ENCODE measurements at regions not wholly inside any gene's neighbourhood (a gene's known extent, or its start where the extent isn't known, plus 50 kb on each side); places are given as distances from the start of the nearest gene placed in this dataset.

DNA sequence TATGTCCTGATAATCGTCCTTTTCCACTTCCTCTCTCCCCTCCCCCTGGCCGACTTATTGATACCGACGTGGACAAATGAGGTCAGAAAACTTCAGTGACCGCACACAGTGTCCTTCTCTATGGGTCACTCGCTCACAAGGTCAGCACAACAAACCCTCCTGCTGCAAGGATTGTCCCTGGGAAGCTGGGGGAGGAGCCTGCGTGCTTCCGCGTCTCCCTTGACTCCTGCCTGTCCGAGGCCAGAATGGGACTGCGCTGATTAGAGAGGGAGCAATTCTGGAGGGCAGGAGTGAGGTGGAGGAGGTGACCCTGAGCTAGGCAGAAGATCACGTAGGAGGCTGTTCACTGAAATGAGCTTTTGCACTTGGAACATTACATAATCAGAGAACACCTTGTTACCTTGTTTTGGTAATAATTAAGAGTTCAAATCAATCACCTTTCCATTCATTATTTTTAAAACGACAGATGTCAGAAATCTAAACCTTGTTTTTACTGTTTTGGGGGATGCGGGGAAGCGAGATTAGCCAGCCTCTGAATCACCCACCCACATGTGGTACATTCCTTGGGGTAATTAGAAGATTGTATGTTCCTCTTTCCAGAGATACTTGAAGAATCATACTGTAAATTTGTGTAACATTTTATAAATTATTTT is 70.6 kb downstream of the CTAGE1 start:
- H3K27ac ChIP-seq, result no peak overlapping the region
- TF ChIP-seq, protein P1, sequence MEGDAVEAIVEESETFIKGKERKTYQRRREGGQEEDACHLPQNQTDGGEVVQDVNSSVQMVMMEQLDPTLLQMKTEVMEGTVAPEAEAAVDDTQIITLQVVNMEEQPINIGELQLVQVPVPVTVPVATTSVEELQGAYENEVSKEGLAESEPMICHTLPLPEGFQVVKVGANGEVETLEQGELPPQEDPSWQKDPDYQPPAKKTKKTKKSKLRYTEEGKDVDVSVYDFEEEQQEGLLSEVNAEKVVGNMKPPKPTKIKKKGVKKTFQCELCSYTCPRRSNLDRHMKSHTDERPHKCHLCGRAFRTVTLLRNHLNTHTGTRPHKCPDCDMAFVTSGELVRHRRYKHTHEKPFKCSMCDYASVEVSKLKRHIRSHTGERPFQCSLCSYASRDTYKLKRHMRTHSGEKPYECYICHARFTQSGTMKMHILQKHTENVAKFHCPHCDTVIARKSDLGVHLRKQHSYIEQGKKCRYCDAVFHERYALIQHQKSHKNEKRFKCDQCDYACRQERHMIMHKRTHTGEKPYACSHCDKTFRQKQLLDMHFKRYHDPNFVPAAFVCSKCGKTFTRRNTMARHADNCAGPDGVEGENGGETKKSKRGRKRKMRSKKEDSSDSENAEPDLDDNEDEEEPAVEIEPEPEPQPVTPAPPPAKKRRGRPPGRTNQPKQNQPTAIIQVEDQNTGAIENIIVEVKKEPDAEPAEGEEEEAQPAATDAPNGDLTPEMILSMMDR (conservative IDR thresholded peaks at IDR 0.05; ENCODE audit: low read depth), result no peak
- ChIA-PET CTCF (interaction anchor here (0.6 kb wide), 1 partner anchor 180 kb away, joined by 4 read pairs; no protein-coding TSS in a partner anchor), POLR2A (ENCODE audit: low non-redundant PET) (no interaction called here)
- DNase-seq (ENCODE audit: low spot score), result no peak

GRCh38 chr18:22346401-22346952 is 71.2 kb downstream of the CTAGE1 start:
- peak; percentile 22 for DNase-seq (ENCODE audit: low spot score)
- H3K27ac ChIP-seq, result no peak overlapping the region
- TF ChIP-seq, protein P1 (conservative IDR thresholded peaks at IDR 0.05; ENCODE audit: low read depth), result no peak
- CTCF ChIA-PET, result interaction anchor here (0.7 kb wide), 1 partner anchor 253 kb away, joined by 3 read pairs; no protein-coding TSS in a partner anchor
- POLR2A ChIA-PET (ENCODE audit: low non-redundant PET), result no interaction called here

DNA sequence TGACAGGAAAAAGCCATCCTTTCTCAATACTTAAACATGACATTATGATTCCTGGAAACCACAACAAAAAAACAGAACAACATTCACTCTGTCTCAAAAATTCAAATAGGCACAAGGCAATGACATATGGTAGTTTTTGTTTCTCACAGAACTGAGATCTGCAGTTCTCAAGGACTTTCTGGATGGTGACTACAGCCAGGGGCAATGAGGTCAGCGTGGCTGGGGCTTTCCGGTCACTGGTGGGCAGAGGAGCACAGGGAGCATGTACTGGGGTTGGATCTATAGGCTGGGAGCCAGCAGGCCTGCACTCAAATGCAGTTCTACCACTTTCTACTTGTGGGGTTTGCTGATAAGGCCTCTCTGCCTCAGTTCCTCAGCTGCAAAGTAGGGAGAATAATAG is 72.0 kb downstream of the CTAGE1 start:
- ChIA-PET POLR2A (ENCODE audit: low non-redundant PET) (no interaction called here), CTCF (no interaction called here)
- no peak for DNase-seq (ENCODE audit: low spot score)
- TF ChIP-seq, protein P1 (conservative IDR thresholded peaks at IDR 0.05; ENCODE audit: low read depth), result no peak
- H3K27ac ChIP-seq, result no peak overlapping the region

GRCh38 chr18:22344908-22345670 is 72.6 kb downstream of the CTAGE1 start:
- no peak overlapping the region for H3K27ac ChIP-seq
- TF ChIP-seq, protein P1 (conservative IDR thresholded peaks at IDR 0.05; ENCODE audit: low read depth), result no peak
- DNase-seq (ENCODE audit: low spot score), result no peak
- POLR2A ChIA-PET (ENCODE audit: low non-redundant PET), result no interaction called here
- CTCF ChIA-PET, result no interaction called here

DNA sequence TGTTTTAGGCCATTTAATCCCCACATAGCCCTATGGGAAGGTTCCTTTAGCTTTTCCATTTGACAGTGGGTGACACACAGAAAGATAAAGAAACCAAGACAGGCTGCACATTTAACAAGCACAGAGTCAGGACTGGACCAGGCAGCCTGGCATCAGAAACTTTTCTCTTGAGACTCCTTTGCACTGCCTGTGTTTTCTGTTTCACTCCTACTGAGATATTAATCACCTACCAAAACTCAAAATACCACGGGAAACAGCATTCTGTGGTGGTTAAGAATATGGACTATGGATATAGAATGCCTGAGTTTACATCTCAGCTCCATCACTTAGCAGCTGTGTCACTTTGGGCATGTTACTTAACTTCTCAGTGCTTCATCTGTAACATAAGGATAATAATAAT is 73.3 kb downstream of the CTAGE1 start:
- DNase-seq (ENCODE audit: low spot score), result no peak
- ChIA-PET POLR2A (ENCODE audit: low non-redundant PET) (no interaction called here), CTCF (no interaction called here)
- TF ChIP-seq, protein P1 (conservative IDR thresholded peaks at IDR 0.05; ENCODE audit: low read depth), result no peak
- H3K27ac ChIP-seq, result no peak overlapping the region

DNA sequence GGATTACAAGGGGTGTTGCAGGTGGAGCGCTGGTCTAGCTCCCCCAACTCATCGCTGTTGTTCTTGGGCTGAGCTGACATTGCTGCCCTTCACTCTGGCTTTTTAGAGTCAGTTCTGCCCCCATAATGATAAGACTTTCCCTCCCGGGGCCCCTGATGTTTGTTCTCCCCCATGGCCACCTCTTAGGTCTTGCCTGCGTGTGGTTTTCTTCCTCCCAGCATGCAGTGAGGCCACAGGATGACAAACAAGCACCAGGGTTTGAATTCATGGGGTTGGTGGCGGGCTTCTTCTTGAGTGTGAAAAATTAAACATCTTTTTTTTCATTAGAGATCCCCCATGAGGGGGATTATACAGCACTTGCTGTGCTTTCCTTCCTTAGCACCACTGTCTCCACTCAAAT is 74.1 kb downstream of the CTAGE1 start:
- TF ChIP-seq, protein P1 (conservative IDR thresholded peaks at IDR 0.05; ENCODE audit: low read depth), result no peak
- DNase-seq (ENCODE audit: low spot score), result no peak
- H3K27ac ChIP-seq, result no peak overlapping the region
- CTCF ChIA-PET, result interaction anchor here (0.5 kb wide), 1 partner anchor 970 kb away, joined by 7 read pairs; no protein-coding TSS in a partner anchor
- POLR2A ChIA-PET (ENCODE audit: low non-redundant PET), result no interaction called here

Measured in RWPE1 (cell line).